Right lobe of liver (tissue), 6 donors: ENCODE measurements at regions not wholly inside any gene's neighbourhood (a gene's known extent, or its start where the extent isn't known, plus 50 kb on each side); places are given as distances from the start of the nearest gene placed in this dataset.

Source experiments
- ATAC-seq, 4 donors: fragments of 200-7000 bp; cut with Tn5 transposase; one replicate each; pipeline ENCODE4 v1.9.1; 2020; ENCODE audit warnings: mild to moderate bottlenecking in 4 of 4, moderate library complexity in 4 of 4
- DNase-seq, 3 donors: peaks; one replicate each; pipeline ENCODE4 v3.0.0-alpha.2; 2020
- H3K27ac ChIP-seq, 3 donors: fragments of 200-600 bp; one replicate each; pipeline ENCODE4 v1.8.0; 2022
- H3K27me3 ChIP-seq, 2 donors: fragments of 200-600 bp; one replicate each; pipeline ENCODE4 v1.8.0; 2022
- H3K36me3 ChIP-seq, 4 donors: fragments of 200-600 bp; sonication (generic) in 1 of 4; one replicate each; pipeline versions ENCODE4 v1.5.1 to v1.8.0; 2017 to 2022; ENCODE audit warnings: control low read depth in 1 of 4
- H3K4me1 ChIP-seq, 4 donors: fragments of 200-600 bp; sonication (generic) in 1 of 4; one replicate each; pipeline versions ENCODE4 v1.5.1 to v1.8.0; 2017 to 2022; ENCODE audit warnings: control low read depth in 1 of 4
- H3K4me3 ChIP-seq, 3 donors: fragments of 200-600 bp; one replicate each; pipeline ENCODE4 v1.8.0; 2022
- H3K9me3 ChIP-seq, 4 donors: fragments of 200-600 bp; sonication (generic) in 1 of 4; one replicate each; pipeline versions ENCODE4 v1.5.1 to v1.8.0; 2017 to 2022; ENCODE audit warnings: control low read depth in 1 of 4
- CTCF ChIP-seq, 4 donors: fragments of 200-600 bp in 3 of 4; fragments of 450-650 bp in 1 of 4; IDR thresholded peaks; one replicate each; pipeline versions ENCODE4 v1.5.1 to v1.8.0; 2016 to 2022; ENCODE audit warnings: antibody characterized with exemption in 4 of 4, mild to moderate bottlenecking in 2 of 4
- POLR2A ChIP-seq: fragments of 450-650 bp; IDR thresholded peaks from one replicate; pipeline ENCODE4 v1.6.1; 2017; ENCODE audit warnings: antibody characterized with exemption, mild to moderate bottlenecking
- WGBS: methylation state at CpG from one replicate; pipeline ENCODE4 v1.1.6; 2018; ENCODE audit warnings: low coverage, low lambda C conversion rate; ENCODE audit not compliant: insufficient coverage; ENCODE audit errors: missing lambda C conversion rate; 5-methylcytosine and 5-hydroxymethylcytosine counted together
- intact Hi-C, 2 donors: fragments of 100-400 bp; cut with DNase I; formaldehyde crosslinking; loops; one replicate each; pipeline versions ENCODE4 v1.11.2 to v1.14.1; 2022
- donor health status: DM: no; HTN: yes; CAD: no.
- donor health status: DM: no; HTN: no; CAD: no.
- donor health status: DM: no; HTN: no; CAD: no.
- donor health status: DM: no; HTN: yes; CAD: no.
- donor health status: DM: no; HTN: yes; CAD: no.

DNA sequence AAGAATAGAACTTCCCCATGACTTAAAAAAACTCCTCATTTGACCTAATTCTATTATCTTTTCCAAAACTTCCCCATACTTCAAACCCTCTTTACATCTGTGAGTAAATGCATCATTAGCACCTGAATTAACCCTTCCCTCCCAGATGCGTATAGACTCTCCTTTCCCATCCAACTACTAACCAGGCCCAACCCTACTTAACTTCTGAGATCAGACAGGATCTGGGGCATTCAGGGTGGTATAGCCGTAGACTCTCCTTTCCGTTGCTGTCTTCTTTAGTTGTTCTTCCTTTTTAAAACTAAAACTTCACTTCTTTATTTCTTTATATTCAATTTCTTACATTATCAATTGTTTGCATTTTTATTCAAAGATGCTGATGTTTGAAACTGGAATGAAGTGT lies 165.2 kb downstream of the SLCO4C1 start:
- intact Hi-C loops = no loop called here

DNA sequence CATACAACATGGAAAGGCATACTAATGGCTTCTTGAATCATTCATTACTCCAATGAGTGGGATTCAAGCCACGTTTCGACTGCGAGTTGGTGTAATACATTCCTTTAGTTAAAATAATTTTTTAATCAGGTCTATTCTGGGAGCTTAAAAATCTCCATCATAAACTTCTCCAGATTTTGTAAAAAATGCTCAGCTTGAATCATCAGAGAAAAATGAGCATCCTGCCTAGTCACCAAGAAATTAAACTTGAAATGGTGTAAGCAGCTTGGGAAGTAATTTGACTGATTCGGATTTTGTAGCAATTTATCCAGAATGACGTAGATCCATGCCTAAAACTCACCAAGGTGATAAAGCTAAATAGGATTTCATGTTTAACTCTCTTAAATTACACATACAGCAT lies 165.7 kb downstream of the SLCO4C1 start:
- no peaks in the 10 kb centered on the region for H3K9me3 ChIP-seq
- 77% methylated on average over 5 of the region's 5 CpGs for WGBS
- no peaks in the 10 kb centered on the region for H3K27me3 ChIP-seq
- intact Hi-C loops = no loop called here
- H3K4me1 ChIP-seq = no peaks in the 10 kb centered on the region
- H3K27ac ChIP-seq = no peak overlapping the region
- ATAC-seq (no peak), DNase-seq (no peak)
- TF ChIP-seq POLR2A (no peak), CTCF (IDR thresholded peaks at IDR 0.05) (no peak)
- no peak overlapping the region for H3K4me3 ChIP-seq
- H3K36me3 ChIP-seq = no peaks in the 10 kb centered on the region

More for the DNA sequence above, 165.2 kb downstream of the SLCO4C1 start:
- no peaks in the 10 kb centered on the region for H3K36me3 ChIP-seq
- TF ChIP-seq POLR2A (no peak), CTCF (IDR thresholded peaks at IDR 0.05) (no peak)
- no peak overlapping the region for H3K27ac ChIP-seq
- H3K27me3 ChIP-seq = no peaks in the 10 kb centered on the region
- no peak for ATAC-seq
- DNase-seq = no peak
- 82% methylated on average over 3 of the region's 3 CpGs for WGBS
- no peaks in the 10 kb centered on the region for H3K9me3 ChIP-seq
- H3K4me3 ChIP-seq = no peak overlapping the region
- H3K4me1 ChIP-seq = no peaks in the 10 kb centered on the region

DNA sequence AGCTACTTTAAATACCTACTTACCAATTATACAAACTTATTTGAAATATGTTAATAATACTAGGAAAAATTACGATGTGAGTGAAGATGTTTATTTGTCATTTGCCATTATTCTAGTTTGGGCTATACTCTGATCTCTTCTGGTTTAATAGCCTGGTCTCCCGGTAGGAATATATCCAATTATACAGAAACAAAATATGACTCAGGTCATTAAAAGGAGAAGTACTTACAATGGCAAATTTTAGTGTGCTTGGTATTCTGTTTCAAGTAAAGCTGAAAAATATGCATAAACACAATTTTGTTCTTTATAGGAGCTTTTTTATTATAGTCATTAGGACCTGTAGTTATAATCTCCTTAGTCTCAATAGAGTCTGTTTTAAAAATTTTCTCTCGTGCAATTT lies 176.8 kb downstream of the SLCO4C1 start:
- no peak for ATAC-seq
- Histone ChIP-seq H3K9me3 (no peaks in the 10 kb centered on the region), H3K4me1 (no peaks in the 10 kb centered on the region), H3K4me3 (no peak overlapping the region), H3K27me3 (no peaks in the 10 kb centered on the region), H3K27ac (no peak overlapping the region), H3K36me3 (no peaks in the 10 kb centered on the region)
- TF ChIP-seq CTCF (IDR thresholded peaks at IDR 0.05) (no peak), POLR2A (no peak)
- intact Hi-C loops = no loop called here
- WGBS = 48% methylated on average over 3 of the region's 3 CpGs
- DNase-seq = no peak

DNA sequence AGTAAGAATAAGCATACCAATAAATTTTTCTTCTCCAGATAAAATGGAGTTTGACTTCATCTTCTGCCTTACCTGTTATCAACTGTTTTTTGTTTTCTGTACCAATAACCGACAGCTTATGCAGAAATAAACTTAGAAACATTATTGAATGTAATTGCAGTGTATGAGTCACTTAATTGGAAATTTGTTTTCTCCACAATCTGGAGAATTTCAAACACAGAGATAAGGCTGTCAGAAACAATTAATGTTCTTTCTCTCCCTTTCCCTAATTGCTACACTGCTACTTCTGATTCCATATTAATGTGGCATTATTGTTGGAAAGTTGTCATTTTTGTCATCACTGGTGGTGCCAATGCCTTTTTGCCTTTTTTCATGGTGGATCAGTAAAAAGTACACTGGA lies 180.3 kb downstream of the SLCO4C1 start:
- no peak overlapping the region for H3K4me3 ChIP-seq
- no peak for ATAC-seq
- TF ChIP-seq CTCF (IDR thresholded peaks at IDR 0.05) (no peak), POLR2A (no peak)
- no peaks in the 10 kb centered on the region for H3K4me1 ChIP-seq
- no peak overlapping the region for H3K27ac ChIP-seq
- no peaks in the 10 kb centered on the region for H3K36me3 ChIP-seq
- 73% methylated on average over 1 of the region's 1 CpG for WGBS
- no peak for DNase-seq
- no peaks in the 10 kb centered on the region for H3K9me3 ChIP-seq
- intact Hi-C loops = no loop called here
- no peaks in the 10 kb centered on the region for H3K27me3 ChIP-seq

- Histone ChIP-seq H3K4me1 (no peaks in the 10 kb centered on the region), H3K9me3 (no peaks in the 10 kb centered on the region), H3K27ac (no peak overlapping the region), H3K27me3 (no peaks in the 10 kb centered on the region), H3K36me3 (no peaks in the 10 kb centered on the region), H3K4me3 (no peak overlapping the region)
- WGBS = 62% methylated on average over 4 of the region's 9 CpGs
- intact Hi-C loops = no loop called here
- DNase-seq (no peak), ATAC-seq (no peak)
- TF ChIP-seq CTCF (IDR thresholded peaks at IDR 0.05) (no peak), POLR2A (no peak)
Observed at GRCh38 chr5:102114525-102115069, 181.5 kb downstream of the SLCO4C1 start.
